ENCODE measurements at regions not wholly inside any gene's neighbourhood (a gene's known extent, or its start where the extent isn't known, plus 50 kb on each side); places are given as distances from the start of the nearest gene placed in this dataset.

GRCh38 chr15:70271422-70272088, 173.8 kb upstream of the TLE3 start:
- FAIRE-seq, result no peak

- FAIRE-seq, result no peak
Measured at GRCh38 chr15:70270752-70271111, 173.0 kb upstream of the TLE3 start.

- no peak for FAIRE-seq
Measured at GRCh38 chr15:70269991-70270751, 172.5 kb upstream of the TLE3 start.

- no peak for FAIRE-seq
Measured at GRCh38 chr15:70269311-70269911, 171.7 kb upstream of the TLE3 start.

GRCh38 chr15:70268698-70269251, 171.1 kb upstream of the TLE3 start:
- FAIRE-seq, result no peak

- FAIRE-seq, result no peak
Measured at GRCh38 chr15:70267879-70268278, 170.2 kb upstream of the TLE3 start.

- no peak for FAIRE-seq
Measured at GRCh38 chr15:70267306-70267705, 169.6 kb upstream of the TLE3 start.

- no peak for FAIRE-seq
Measured at GRCh38 chr15:70266412-70267121, 168.8 kb upstream of the TLE3 start.

- no peak for FAIRE-seq
Measured at GRCh38 chr15:70265986-70266385, 168.3 kb upstream of the TLE3 start.

- FAIRE-seq, result no peak
Measured at GRCh38 chr15:70265466-70265978, 167.8 kb upstream of the TLE3 start.

GRCh38 chr15:70264738-70265465, 167.2 kb upstream of the TLE3 start:
- no peak for FAIRE-seq

GRCh38 chr15:70264014-70264582, 166.4 kb upstream of the TLE3 start:
- no peak for FAIRE-seq

- no peak for FAIRE-seq
Measured at GRCh38 chr15:70262591-70263274, 165.0 kb upstream of the TLE3 start.

- no peak for FAIRE-seq
Measured at GRCh38 chr15:70262171-70262570, 164.5 kb upstream of the TLE3 start.

- no peak for FAIRE-seq
Measured at GRCh38 chr15:70261083-70261482, 163.4 kb upstream of the TLE3 start.

- FAIRE-seq, result no peak
Measured at GRCh38 chr15:70260580-70260979, 162.9 kb upstream of the TLE3 start.

GRCh38 chr15:70259640-70260508, 162.2 kb upstream of the TLE3 start:
- no peak for FAIRE-seq

- no peak for FAIRE-seq
Measured at GRCh38 chr15:70259028-70259424, 161.3 kb upstream of the TLE3 start.

- FAIRE-seq, result no peak
Measured at GRCh38 chr15:70258369-70259027, 160.8 kb upstream of the TLE3 start.
